Calu3 (cell line): ENCODE measurements at regions not wholly inside any gene's neighbourhood (a gene's known extent, or its start where the extent isn't known, plus 50 kb on each side); places are given as distances from the start of the nearest gene placed in this dataset.

Source experiments
- BruUV-seq: library from RNA; stranded (reverse); fragments of 400-500 nt; replicated peaks from 2 replicates; lab custom pipeline; 2021; lab: Mats Ljungman, UMichigan
- CTCF ChIA-PET: fragments of 300-600 bp; sonication (Branson Sonifier 250); formaldehyde crosslinking; loops from one replicate; lab custom pipeline; 2022; ENCODE audit warnings: antibody characterized with exemption; lab: Charles Lee
- DNase-seq: peaks from one replicate; pipeline ENCODE4 v3.0.0; 2022
- H3K27ac Mint-ChIP-seq: one replicate; pipeline ENCODE4 v1.8.0; 2022; ENCODE audit warnings: mixed read lengths; ENCODE audit not compliant: unreplicated experiment
- H3K27me3 Mint-ChIP-seq: one replicate; pipeline ENCODE4 v1.8.0; 2022; ENCODE audit warnings: mixed read lengths; ENCODE audit not compliant: unreplicated experiment
- H3K36me3 Mint-ChIP-seq: one replicate; pipeline ENCODE4 v1.8.0; 2022; ENCODE audit warnings: mild to moderate bottlenecking, moderate library complexity, mixed read lengths; ENCODE audit not compliant: insufficient read depth, unreplicated experiment
- H3K4me1 Mint-ChIP-seq: one replicate; pipeline ENCODE4 v1.8.0; 2022; ENCODE audit warnings: mild to moderate bottlenecking, low read depth, mixed read lengths; ENCODE audit not compliant: unreplicated experiment
- H3K4me3 Mint-ChIP-seq: one replicate; pipeline ENCODE4 v1.8.0; 2022; ENCODE audit warnings: mild to moderate bottlenecking, low read depth, moderate library complexity, mixed read lengths; ENCODE audit not compliant: unreplicated experiment
- H3K9me3 Mint-ChIP-seq: one replicate; pipeline ENCODE4 v1.8.0; 2022; ENCODE audit warnings: low read depth, mixed read lengths; ENCODE audit not compliant: unreplicated experiment
- CTCF ChIP-seq: fragments of 200-600 bp; IDR thresholded peaks from one replicate; pipeline ENCODE4 v1.8.0; 2022; ENCODE audit warnings: antibody characterized with exemption; ENCODE audit not compliant: unreplicated experiment
- intact Hi-C: fragments of 100-400 bp; cut with micrococcal nuclease; formaldehyde crosslinking; loops from one replicate; pipeline ENCODE4 v1.10.0; 2022; ENCODE audit not compliant: unreplicated experiment

DNA sequence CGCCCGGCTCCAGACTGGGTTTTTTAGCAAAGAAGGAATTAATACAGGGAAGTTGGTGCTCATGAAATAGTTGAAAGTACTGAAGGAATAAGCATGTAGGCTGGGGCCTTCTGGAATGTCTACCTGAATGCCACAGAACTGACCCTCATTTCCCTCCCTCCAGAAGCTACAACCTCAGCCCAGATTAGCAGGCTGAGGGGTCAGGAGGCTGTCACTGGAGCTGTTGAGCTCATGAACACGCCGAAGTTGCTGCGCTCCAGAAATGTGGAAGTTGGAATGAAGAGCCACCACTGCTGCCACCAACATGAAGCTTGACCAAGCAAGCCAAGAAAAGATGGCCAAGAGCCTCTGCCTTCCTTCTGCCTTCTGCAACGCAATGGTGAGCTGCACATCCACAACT is 52.2 kb upstream of the KMT2E start:
- Mint-ChIP-seq H3K9me3 (no peaks in the 10 kb centered on the region), H3K27me3 (no peaks in the 10 kb centered on the region), H3K27ac (no peak overlapping the region), H3K4me3 (no peak overlapping the region), H3K36me3 (no peaks in the 10 kb centered on the region), H3K4me1 (no peaks in the 10 kb centered on the region)
- CTCF ChIA-PET = no interaction called here
- intact Hi-C loops = no loop called here
- no peak for DNase-seq
- no peak for TF ChIP-seq CTCF
- no TSS peak for BruUV-seq

DNA sequence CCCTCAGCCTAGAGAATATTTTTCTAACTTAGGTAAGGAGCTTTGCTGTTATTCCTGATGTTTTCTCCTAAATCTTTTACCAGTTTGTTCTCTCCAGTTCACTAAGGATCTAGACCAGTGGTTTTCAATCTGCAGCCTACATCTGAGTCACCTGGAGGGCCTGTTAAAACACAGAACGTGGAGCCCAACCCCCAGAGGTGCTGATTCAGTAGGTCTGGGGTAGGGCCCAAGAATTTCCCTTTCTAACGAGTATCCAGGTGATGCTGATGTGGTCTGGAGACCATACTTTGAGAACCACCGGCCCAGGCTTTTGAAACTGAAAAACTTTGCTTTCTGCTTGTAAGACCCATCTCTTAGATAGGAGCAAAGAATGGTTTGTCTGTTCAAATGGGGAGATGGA is 51.2 kb upstream of the KMT2E start:
- Mint-ChIP-seq H3K27me3 (no peaks in the 10 kb centered on the region), H3K4me3 (no peak overlapping the region), H3K4me1 (no peaks in the 10 kb centered on the region), H3K36me3 (no peaks in the 10 kb centered on the region), H3K9me3 (no peaks in the 10 kb centered on the region), H3K27ac (no peak overlapping the region)
- DNase-seq = no peak
- CTCF ChIA-PET = no interaction called here
- TF ChIP-seq CTCF = no peak
- BruUV-seq = no TSS peak
- intact Hi-C loops = no loop called here

GRCh38 chr7:104963378-104963990 is 50.5 kb upstream of the KMT2E start:
- BruUV-seq = no TSS peak

GRCh38 chr7:104963991-104964385 is 50.0 kb upstream of the KMT2E start:
- TF ChIP-seq CTCF = no peak
- no peak overlapping the region for H3K4me3 Mint-ChIP-seq
- BruUV-seq = no TSS peak
- CTCF ChIA-PET = no interaction called here
- intact Hi-C loops = no loop called here
- DNase-seq = no peak
- no peaks in the 10 kb centered on the region for H3K4me1 Mint-ChIP-seq
- no peaks in the 10 kb centered on the region for H3K36me3 Mint-ChIP-seq
- H3K9me3 Mint-ChIP-seq = no peaks in the 10 kb centered on the region
- H3K27me3 Mint-ChIP-seq = no peaks in the 10 kb centered on the region
- H3K27ac Mint-ChIP-seq = peak overlapping the region; percentile 54

More at GRCh38 chr7:104963378-104963990, 50.5 kb upstream of the KMT2E start:
- H3K27ac Mint-ChIP-seq = peak overlapping the region; percentile 54
- CTCF ChIA-PET = no interaction called here
- H3K9me3 Mint-ChIP-seq = no peaks in the 10 kb centered on the region
- no peak overlapping the region for H3K4me3 Mint-ChIP-seq
- DNase-seq = no peak
- H3K36me3 Mint-ChIP-seq = no peaks in the 10 kb centered on the region
- intact Hi-C loops = no loop called here
- H3K27me3 Mint-ChIP-seq = no peaks in the 10 kb centered on the region
- no peaks in the 10 kb centered on the region for H3K4me1 Mint-ChIP-seq
- no peak for TF ChIP-seq CTCF
